ENCODE measurements at regions not wholly inside any gene's neighbourhood (a gene's known extent, or its start where the extent isn't known, plus 50 kb on each side); places are given as distances from the start of the nearest gene placed in this dataset.

GRCh38 chr1:5810131-5810530 lies 182.1 kb downstream of the NPHP4 start:
- intact Hi-C loops (cut with DNase I): no loop called here
- no peaks in the 10 kb centered on the region for H3K9me3 ChIP-seq (ENCODE audit: control insufficient read depth in 2 of 3, insufficient read depth in 1 of 3, low read length in 3 of 3)
- H3K4me3 ChIP-seq (ENCODE audit: low read length in 3 of 3): no peak overlapping the region
- TF ChIP-seq, protein P1, sequence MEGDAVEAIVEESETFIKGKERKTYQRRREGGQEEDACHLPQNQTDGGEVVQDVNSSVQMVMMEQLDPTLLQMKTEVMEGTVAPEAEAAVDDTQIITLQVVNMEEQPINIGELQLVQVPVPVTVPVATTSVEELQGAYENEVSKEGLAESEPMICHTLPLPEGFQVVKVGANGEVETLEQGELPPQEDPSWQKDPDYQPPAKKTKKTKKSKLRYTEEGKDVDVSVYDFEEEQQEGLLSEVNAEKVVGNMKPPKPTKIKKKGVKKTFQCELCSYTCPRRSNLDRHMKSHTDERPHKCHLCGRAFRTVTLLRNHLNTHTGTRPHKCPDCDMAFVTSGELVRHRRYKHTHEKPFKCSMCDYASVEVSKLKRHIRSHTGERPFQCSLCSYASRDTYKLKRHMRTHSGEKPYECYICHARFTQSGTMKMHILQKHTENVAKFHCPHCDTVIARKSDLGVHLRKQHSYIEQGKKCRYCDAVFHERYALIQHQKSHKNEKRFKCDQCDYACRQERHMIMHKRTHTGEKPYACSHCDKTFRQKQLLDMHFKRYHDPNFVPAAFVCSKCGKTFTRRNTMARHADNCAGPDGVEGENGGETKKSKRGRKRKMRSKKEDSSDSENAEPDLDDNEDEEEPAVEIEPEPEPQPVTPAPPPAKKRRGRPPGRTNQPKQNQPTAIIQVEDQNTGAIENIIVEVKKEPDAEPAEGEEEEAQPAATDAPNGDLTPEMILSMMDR (IDR thresholded peaks at IDR 0.05; ENCODE audit: borderline replicate concordance, extremely low read depth, insufficient read depth): no peak
- DNase-seq: no peak
- H3K36me3 ChIP-seq (ENCODE audit: control insufficient read depth in 2 of 3, insufficient read depth in 3 of 3, low read length in 3 of 3): no peaks in the 10 kb centered on the region
- H3K4me1 ChIP-seq (ENCODE audit: control insufficient read depth in 2 of 3, insufficient read depth in 2 of 3, low read depth in 1 of 3, low read length in 3 of 3): no peaks in the 10 kb centered on the region
- no peaks in the 10 kb centered on the region for H3K27me3 ChIP-seq (ENCODE audit: control insufficient read depth, insufficient read depth, low read length)
- no peak for FAIRE-seq
- no peak overlapping the region for H3K27ac ChIP-seq (ENCODE audit: low read depth in 2 of 2, low read length in 2 of 2)
- no peak overlapping the region for H3K9ac ChIP-seq (ENCODE audit: low read length in 3 of 3)

DNA sequence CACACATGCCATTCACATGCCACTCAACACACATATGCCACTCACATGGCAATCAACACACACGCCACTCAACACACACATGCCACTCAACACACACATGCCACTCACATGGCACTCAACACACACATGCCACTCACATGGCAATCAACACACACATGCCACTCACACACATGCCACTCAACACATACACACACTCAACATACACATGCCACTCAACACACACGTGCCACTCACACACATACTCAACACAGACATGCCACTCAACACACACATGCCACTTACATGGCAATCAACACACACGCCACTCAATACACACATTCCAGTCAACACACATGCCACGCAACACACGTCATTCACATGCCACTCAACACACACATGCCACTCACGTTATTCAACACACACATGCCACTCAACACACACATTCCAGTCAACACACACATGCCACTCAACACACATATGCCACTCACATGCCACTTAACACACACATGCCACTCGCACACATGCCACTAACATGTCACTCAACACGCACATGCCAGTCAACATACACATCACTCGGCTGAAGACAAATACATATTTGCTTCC lies 182.9 kb downstream of the NPHP4 start:
- Histone ChIP-seq H3K9me3 (ENCODE audit: control insufficient read depth in 2 of 3, insufficient read depth in 1 of 3, low read length in 3 of 3) (no peaks in the 10 kb centered on the region), H3K4me1 (ENCODE audit: control insufficient read depth in 2 of 3, insufficient read depth in 2 of 3, low read depth in 1 of 3, low read length in 3 of 3) (no peaks in the 10 kb centered on the region), H3K36me3 (ENCODE audit: control insufficient read depth in 2 of 3, insufficient read depth in 3 of 3, low read length in 3 of 3) (no peaks in the 10 kb centered on the region), H3K4me3 (ENCODE audit: low read length in 3 of 3) (peak overlapping the region in 1 of 3 donors; percentile 4), H3K27me3 (ENCODE audit: control insufficient read depth, insufficient read depth, low read length) (no peaks in the 10 kb centered on the region), H3K9ac (ENCODE audit: low read length in 3 of 3) (no peak overlapping the region), H3K27ac (ENCODE audit: low read depth in 2 of 2, low read length in 2 of 2) (no peak overlapping the region)
- DNase-seq (no peak), FAIRE-seq (no peak)
- intact Hi-C loops (cut with DNase I): no loop called here
- TF ChIP-seq, protein P1 (IDR thresholded peaks at IDR 0.05; ENCODE audit: borderline replicate concordance, extremely low read depth, insufficient read depth): no peak

GRCh38 chr1:5803851-5804250 lies 188.4 kb downstream of the NPHP4 start:
- Histone ChIP-seq H3K9ac (ENCODE audit: low read length in 3 of 3) (no peak overlapping the region), H3K36me3 (ENCODE audit: control insufficient read depth in 2 of 3, insufficient read depth in 3 of 3, low read length in 3 of 3) (no peaks in the 10 kb centered on the region), H3K9me3 (ENCODE audit: control insufficient read depth in 2 of 3, insufficient read depth in 1 of 3, low read length in 3 of 3) (no peaks in the 10 kb centered on the region), H3K27me3 (ENCODE audit: control insufficient read depth, insufficient read depth, low read length) (no peaks in the 10 kb centered on the region), H3K4me1 (ENCODE audit: control insufficient read depth in 2 of 3, insufficient read depth in 2 of 3, low read depth in 1 of 3, low read length in 3 of 3) (no peaks in the 10 kb centered on the region), H3K4me3 (ENCODE audit: low read length in 3 of 3) (no peak overlapping the region), H3K27ac (ENCODE audit: low read depth in 2 of 2, low read length in 2 of 2) (no peak overlapping the region)
- TF ChIP-seq, protein P1 (IDR thresholded peaks at IDR 0.05; ENCODE audit: borderline replicate concordance, extremely low read depth, insufficient read depth): no peak
- intact Hi-C loops (cut with DNase I): no loop called here
- DNase-seq: no peak
- no peak for FAIRE-seq

DNA sequence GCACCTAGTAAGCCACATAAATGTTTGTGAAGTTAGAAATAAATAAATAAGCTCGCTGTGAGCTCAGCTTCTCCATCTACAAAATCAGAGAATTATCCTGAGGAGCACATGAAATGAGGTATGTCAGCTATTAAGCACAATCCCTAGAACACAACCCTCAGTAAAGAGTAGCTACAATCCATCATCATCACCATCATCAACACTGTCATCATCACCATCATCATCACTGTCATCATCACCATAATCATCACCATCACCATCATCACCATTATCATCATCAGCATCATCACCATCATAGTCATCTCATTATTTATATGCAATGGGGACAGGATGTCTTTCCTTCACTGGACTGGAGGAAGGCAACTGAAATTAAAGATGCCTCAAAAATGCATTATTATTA lies 189.6 kb downstream of the NPHP4 start:
- TF ChIP-seq, protein P1 (IDR thresholded peaks at IDR 0.05; ENCODE audit: borderline replicate concordance, extremely low read depth, insufficient read depth): no peak
- Histone ChIP-seq H3K4me1 (ENCODE audit: control insufficient read depth in 2 of 3, insufficient read depth in 2 of 3, low read depth in 1 of 3, low read length in 3 of 3) (no peaks in the 10 kb centered on the region), H3K36me3 (ENCODE audit: control insufficient read depth in 2 of 3, insufficient read depth in 3 of 3, low read length in 3 of 3) (no peaks in the 10 kb centered on the region), H3K27ac (ENCODE audit: low read depth in 2 of 2, low read length in 2 of 2) (no peak overlapping the region), H3K9me3 (ENCODE audit: control insufficient read depth in 2 of 3, insufficient read depth in 1 of 3, low read length in 3 of 3) (no peaks in the 10 kb centered on the region), H3K27me3 (ENCODE audit: control insufficient read depth, insufficient read depth, low read length) (no peaks in the 10 kb centered on the region), H3K9ac (ENCODE audit: low read length in 3 of 3) (no peak overlapping the region), H3K4me3 (ENCODE audit: low read length in 3 of 3) (no peak overlapping the region)
- FAIRE-seq (no peak), DNase-seq (no peak)
- intact Hi-C loops (cut with DNase I): no loop called here
